HG03354 (cell line): ENCODE measurements at regions not wholly inside any gene's neighbourhood (a gene's known extent, or its start where the extent isn't known, plus 50 kb on each side); places are given as distances from the start of the nearest gene placed in this dataset.

Source experiments
- ATAC-seq: cut with Tn5 transposase; IDR thresholded peaks from one replicate; pipeline ENCODE4 v1.9.1; 2021; ENCODE audit warnings: mild to moderate bottlenecking; ENCODE audit not compliant: unreplicated experiment, poor library complexity, severe bottlenecking

DNA sequence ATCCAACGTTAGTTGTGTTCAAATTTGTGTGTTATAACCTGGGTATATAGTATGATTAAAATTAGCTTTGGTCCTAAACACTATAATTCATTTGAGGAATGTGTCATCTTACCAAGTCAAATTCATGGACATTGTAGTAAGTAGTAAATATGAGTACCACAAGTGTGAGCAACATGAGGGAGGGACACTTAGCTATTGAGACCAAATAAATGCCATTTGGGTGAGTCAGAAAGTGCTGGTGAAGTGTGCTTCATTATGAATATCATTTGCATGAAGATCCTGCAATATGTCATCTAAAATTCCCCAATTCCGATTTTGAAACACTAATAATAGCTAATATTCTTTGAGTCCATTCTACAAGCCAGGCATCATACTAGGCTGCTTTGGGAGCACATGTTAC is 336.7 kb upstream of the KIF2A start:
- ATAC-seq = no peak

DNA sequence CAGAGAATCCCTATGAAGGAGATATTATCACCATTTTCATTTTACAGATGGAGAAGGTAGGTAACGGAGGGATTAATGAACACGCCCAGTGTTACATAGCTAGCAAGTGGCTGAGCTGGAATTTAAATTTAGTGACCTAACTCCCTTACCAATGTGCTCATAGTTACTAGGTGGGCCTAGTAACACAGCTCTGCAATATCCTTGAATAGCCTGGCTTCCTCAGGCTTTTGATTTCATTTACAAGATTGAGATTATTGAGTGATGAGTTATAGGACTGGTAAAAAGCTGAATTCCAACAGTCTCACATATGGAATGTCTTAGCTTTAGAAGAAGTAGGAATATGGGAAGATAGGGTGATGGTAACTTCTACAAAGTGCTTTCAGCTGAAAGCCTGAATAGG is 336.3 kb upstream of the KIF2A start:
- ATAC-seq = no peak

DNA sequence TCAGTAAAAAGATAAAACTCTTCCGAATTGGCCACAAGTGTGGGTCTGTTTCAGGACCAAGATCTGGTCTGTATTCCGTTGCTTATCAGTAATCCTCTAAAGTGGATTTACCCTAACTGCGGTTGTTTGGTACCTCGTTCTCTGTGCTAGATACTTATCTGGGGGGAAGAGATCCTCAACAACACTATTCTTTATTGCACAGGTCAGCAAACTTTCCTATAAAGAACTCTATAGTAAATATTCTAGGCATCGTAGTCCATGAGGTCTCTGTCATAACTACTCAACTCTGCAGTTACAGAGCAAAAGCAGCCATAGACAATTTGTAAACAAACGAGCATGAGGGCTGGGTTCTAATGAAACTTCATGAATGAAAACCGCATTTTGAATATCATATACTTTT is 335.8 kb upstream of the KIF2A start:
- no peak for ATAC-seq

DNA sequence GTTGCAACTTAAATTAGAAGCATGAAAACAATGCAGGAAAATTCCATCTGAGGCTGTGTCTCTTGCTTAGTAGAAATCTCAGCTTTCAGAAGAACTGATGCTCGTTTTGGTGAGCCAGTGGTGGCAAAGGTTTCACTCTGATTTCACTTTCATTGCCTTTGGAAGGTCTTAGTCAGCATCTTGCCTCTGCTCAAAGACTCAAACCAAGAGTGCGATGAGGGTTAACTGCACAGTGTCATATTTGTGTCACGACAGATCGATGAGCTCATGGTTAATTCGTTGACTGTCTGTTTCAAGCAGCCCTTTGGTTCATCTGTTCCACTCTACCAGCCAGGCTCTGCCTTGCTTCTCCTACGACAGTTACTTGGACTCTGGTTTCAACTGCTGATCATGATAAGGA is 331.3 kb upstream of the KIF2A start:
- ATAC-seq = no peak

DNA sequence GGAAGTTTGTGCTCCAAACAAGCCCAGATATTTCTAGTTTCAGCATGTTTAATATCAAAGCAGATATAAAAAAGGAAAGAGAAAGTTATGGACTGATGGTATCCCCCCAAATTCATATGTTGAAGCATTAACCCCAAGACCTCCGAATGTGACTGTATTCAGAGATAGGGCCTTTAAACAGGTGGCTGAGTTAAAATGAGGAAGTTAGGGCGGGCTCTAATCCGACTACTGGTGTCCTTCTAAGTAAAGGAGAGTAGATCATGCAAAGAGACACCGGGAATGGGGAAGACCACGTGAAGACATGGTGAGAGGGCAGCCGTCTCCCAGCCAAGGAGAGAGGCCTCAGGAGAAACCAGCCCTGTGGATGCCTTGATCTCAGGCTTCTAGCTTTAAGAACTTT is 324.1 kb upstream of the KIF2A start:
- no peak for ATAC-seq

DNA sequence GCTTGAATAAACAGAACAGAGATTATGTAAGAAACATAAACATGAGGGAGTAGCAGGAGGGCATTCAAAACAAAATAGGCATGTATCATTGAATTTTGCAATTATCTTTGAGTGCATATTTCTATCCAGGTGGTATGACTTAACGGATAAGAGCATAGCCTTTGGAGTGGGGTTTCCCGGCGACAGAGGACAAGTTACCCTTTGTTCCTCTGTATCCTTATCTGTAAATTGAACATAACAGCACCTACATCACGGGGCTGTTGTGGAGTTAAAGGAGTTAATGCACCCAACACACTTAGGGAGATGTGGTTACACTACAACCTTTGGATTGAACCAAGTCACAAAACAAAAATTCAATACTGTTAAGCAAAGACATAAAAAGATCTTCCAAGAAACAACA is 314.6 kb upstream of the KIF2A start:
- ATAC-seq = no peak

DNA sequence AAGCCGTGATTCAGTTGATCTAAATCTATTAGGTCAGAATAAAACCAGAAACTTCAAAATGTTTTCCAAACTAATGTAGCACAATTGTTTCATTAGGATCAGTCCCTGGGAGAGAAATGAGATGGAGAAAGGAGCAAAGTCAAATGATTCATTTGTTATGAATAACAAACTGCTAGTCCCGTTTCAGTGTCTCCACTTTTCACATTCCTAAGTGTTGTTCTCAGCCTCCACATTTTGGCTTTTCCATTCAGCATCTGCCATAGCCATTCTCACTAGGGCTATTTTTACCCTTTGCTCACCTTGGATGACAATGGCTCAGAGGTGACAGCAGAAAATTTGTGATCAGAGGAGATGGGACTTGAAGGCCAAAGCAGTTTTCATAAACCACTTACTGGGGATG is 314.1 kb upstream of the KIF2A start:
- ATAC-seq = no peak

DNA sequence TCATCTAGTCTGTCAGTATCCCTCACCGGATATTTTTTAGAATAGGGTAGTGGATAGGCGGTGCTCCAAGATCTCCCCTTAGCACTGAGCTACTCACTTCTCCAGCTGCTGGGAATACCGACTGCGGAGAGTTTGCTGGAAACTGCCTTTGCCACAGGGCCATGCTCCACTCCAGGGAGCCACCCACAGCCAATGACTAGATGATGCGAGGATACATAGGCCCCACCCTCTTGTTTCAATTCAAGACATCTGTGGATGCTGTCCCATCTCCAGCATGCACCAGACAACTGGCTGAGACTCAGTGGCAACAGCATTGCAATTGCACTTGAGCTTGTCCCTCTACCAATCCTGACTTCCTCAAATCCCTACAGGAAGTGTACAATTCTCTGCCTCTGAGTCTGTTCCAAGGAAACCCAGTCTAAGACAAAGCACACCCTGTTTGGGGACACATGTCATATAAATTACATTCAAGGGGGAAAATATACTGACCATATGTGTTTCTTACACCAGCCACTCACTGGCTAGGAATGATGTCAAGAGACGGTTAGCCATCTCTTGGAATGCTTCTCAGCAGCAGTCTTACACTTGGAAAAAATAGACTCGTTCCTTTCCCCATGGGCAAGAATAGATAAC is 312.6 kb upstream of the KIF2A start:
- no peak for ATAC-seq

DNA sequence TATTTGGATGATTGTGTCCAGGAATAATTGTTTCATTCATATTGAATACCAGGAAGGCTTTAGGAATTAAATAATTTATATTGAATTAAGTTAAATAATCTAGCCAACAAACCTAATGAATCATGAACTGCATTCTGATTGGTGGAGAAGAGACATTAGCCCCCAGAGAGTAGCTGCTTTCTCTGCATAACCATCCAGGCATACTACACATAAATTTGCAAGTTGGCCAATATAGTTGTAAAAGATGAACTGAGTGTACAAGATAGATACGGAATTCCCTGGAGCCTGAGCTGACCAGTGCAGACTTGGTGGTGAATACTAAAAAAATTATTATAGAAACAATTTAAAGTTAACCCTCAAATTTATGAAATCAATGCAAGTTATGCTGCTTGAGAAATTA is 311.8 kb upstream of the KIF2A start:
- no peak for ATAC-seq

DNA sequence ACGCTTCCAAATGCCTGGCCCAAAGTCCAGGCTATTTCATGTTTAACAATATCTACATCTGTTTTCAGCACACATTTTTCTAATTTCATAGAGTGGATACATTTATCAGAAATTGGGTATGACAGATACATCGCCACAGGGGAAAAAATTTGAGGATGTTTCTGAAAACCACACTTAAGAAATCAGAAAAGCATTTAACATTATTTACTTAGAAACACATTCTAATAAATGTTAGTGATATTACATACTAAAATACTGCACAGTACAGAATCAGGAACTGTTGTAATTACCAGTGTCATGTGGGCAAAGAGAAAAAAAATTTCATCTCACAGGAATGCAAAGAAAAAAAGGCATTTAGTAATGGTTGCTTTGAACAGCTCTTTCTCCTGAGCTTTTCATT is 310.5 kb upstream of the KIF2A start:
- ATAC-seq = no peak

DNA sequence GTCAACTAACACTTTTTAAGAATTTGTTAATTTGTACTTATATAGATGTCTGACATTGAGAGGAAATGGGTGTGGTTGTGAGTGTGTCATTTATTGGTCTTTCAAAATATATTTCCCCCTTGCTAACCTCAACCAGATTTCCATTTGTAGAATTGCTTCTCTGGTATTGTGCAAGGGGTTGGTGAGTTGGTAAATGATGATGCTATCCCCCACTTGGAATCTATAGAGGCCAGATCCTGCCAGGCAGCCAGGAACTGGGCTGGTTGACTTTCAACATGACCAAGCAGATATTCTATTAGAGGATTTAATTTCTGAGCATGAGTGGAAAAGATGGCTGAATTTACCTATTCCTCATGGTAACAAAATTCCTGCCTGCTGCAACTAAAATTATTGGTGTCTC is 306.6 kb upstream of the KIF2A start:
- ATAC-seq = no peak

DNA sequence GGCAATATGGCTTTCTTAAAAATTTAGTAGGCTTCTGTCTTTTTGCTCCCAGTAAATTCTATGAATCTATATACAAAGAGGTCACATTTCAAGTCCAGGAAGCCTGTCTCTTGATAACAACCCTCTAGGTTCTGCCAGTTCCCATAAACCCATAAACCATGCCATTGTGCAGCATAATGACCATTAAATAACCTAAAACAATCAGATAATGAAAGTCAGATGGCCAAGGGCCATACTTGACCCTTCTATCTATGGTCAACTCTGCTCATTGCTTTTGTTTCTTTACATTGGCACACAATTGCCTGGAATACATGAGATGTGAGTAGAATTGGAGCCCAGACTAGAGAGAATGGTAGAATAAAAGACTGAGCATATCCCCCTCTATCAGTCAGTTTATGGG is 305.4 kb upstream of the KIF2A start:
- no peak for ATAC-seq

DNA sequence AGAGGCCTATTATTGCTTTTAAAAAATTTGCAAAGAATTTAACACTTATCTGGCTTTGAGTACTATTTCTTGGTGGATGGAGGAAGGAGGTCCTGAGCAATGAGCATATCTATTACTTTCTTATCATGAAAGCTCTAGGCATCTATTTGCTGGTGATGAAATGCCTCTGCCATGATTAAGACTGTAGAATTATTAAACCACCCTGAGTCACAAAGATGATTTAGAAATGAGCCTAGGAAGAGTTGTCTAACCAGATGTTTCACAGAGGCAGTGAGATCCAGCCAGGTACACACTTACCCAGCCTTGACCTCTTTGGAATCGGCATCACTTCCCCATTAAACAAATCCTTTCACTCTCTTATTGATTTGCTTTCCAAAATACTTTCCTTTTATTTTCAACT is 304.4 kb upstream of the KIF2A start:
- no peak for ATAC-seq

DNA sequence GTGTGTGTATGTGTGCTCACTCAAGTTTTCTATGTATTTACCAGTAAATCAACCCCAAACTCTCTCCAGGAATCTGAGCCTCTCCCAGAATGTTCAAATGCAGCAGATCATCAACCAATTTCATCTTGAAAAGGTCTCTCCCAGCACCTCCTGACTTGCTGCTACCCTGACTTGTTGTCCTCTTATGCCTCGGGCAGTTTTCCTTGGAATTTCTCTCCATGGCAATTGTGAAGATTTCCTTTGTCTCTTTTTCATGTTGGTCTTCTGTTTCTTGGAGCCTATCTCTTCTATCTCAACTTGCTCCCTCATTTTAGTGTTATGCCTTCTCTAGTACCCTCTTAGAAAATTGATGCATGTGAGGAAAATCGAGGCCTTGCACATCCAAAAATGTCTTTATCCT is 303.6 kb upstream of the KIF2A start:
- no peak for ATAC-seq

DNA sequence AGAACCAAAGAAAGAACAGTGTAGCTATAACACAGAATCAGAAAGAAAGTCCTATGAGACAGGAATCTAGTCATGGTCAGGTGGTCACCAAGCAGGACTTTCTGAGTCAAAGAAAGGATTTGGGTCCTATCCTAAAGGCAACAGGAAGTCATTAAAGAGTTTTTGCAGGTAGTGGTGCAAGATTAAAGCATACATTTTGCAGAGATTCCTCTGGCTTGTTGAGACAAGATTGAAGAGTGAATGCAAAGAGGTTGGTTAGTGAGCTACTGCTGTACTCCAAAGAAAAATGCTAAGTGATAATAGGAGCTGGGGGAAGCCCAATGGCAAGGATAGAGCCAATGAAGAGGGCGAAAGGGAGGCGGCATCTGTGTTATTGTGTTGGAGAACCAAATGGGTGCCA is 300.5 kb upstream of the KIF2A start:
- no peak for ATAC-seq

DNA sequence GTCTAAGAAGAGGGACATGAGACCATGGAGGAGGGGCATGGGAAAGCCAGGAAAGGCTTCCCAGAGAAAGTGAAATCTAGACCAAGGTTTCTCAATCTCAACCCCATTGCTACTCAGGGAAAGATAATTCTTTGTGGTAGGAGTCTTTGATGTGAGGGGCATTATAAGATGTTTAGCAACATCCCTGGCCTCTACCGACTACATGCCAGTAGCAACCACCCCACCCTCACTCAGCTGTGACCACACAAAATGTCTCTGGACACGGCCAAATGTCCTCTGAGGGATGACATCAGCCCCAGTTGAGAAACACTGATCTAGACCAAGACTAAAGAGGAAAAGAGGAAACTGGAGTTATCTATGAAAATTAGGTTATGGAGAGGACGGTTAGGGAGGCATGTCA is 298.5 kb upstream of the KIF2A start:
- ATAC-seq = no peak

DNA sequence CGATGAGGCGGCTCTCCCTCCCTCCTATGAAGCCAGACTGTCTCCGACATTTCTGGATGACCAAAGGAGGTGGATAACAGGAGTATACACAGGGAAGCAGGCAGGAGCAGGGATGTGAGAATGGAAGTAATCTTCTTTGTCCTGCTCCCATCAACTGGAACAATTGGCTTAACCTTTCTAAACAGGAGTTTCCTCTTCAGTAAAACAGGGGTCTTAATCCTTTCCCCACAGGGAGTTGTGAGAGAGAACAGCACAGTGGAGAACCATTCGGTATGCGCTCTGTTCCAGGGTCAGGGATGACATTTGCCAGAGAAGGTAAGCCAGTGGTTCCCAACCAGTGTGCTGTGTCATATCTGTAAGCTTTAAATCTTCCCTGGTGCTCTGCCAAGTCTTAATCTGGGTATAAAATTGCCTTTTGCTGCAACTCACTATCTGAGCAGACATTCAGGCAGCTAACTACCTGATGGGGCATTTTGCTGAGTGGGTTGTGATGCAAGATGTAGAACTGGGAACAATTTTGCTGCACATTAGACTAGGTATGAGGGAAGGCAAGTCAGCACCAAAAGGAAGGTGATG is 294.8 kb upstream of the KIF2A start:
- ATAC-seq = no peak

DNA sequence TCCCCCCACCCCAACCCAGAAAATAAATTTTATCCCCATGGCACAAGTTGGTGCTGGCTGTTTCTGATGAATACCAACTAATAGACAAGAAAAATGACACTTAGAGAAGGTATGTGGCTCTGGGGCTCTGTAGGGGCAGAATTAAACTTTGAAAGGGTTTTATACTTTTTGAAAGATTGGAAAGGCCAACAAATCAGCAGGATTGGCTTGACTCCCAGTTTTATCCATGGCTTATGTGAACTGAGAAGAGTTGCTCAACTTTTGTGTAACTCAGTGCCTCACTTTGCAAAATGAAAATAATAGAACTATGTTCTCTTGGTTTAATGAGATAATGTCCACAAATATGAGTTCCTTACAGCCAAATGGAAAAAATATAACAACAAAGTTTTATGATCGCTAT is 288.9 kb upstream of the KIF2A start:
- no peak for ATAC-seq

DNA sequence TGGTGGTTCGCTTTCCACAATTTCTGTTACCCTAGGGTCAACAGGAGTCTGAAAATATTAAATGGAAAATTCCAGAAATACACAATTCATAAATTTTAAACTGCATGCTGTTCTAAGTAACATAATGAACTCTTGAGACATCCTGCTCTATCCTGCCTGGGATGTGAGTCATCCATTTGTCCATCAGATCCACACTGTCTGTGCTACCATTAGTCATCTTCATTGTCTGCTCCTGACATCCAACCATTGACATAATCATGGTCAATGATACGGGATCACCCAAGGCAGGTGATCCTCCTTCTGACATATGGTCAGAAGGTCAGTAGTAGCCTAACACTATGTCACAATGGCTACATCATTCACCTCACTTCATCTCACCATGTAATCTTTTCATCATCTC is 276.7 kb upstream of the KIF2A start:
- no peak for ATAC-seq

DNA sequence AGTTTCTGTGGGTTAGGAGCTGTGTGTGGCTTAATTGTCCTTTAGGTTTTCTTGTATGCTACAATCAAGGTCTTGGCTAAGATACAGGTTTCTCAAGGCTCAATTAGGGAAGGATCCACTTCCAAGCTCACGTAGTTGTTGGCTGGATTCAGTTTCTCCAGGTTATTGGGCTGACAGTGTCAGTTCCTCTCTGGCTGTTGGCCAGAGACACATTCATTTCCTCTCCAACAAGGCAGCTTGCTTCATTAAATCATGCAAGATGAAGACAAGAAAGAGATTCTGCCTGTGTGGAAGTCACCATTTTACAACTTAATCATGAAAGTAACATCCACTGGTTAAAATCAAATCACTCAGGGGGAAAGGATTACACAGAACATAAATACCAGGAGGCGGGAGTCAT is 275.7 kb upstream of the KIF2A start:
- no peak for ATAC-seq

DNA sequence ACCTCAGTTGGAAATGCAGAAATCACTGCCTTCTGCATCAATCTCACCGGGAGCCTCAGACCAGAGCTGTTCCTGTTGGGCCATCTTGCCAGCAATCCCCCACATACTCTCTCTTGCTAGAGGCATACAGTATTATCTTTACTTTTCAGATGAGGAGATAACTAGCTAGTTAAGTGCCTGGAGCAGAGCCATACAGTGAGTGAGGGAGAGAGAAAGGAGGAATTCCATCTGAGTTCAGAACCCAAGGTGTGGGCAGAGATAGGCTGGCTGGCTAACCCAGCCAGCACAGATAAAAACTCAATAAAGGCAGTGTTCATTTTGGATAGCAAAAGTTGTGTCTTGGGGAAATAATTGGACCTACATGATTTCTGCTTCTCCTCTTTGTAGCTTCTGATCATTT is 268.0 kb upstream of the KIF2A start:
- no peak for ATAC-seq

DNA sequence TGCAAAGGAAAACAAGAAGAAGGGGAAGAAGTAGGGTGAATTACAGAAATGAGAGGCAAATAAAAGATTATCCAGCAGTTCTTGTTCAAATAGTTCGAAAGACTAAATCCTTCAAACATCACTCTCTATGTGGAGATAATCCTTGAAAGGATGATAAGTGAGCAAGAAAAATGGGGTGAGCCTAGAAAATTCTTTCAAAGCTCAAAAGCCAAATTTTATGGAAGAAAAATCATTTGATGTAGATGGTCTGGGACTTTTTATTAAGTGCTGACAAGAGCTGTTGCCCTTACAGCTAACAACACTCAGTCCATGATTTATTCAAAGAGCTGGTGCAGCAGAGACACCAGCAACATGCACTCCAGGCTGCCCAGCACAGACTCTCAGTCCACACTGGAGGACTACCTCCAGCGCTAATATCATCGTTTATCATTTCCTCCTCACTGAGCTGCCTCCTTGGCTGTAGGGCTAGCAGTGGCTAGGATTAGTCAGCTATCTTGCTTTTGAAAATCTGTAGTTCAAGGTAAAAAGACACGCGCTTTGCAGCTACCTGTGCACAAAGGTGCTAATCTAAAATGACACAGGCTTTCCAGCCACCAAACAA is 264.8 kb upstream of the KIF2A start:
- ATAC-seq = no peak
